ENCODE measurements at regions not wholly inside any gene's neighbourhood (a gene's known extent, or its start where the extent isn't known, plus 50 kb on each side); places are given as distances from the start of the nearest gene placed in this dataset.

- no peaks in the 10 kb centered on the region for H3K79me2 ChIP-seq (ENCODE audit: control insufficient read depth, insufficient read depth, low read length)
- dilution Hi-C loops (cut with MboI; ENCODE audit: extremely low pct_ligation_motif_present, low sequenced_read_pairs) (no loop called here), intact Hi-C loops (cut with micrococcal nuclease) (no loop called here)
- no peaks in the 10 kb centered on the region for H3K4me1 ChIP-seq (ENCODE audit: control insufficient read depth, extremely low read depth, insufficient read depth, low read length)
- H3K4me2 ChIP-seq (ENCODE audit: insufficient read depth, low read length) = no peak overlapping the region
- no peaks in the 10 kb centered on the region for H3K9me3 ChIP-seq (replicated peaks; ENCODE audit: control insufficient read depth, insufficient read depth, low read length)
- H3K9ac ChIP-seq (replicated peaks; ENCODE audit: extremely low read depth, insufficient read depth, low read length) = no peak overlapping the region
- H4K20me1 ChIP-seq (replicated peaks; ENCODE audit: control insufficient read depth, extremely low read depth, insufficient read depth, low read length) = no peaks in the 10 kb centered on the region
- no TSS peak for BruUV-seq (replicated peaks)
- CTCF ChIA-PET = no interaction called here
- H3K27ac ChIP-seq (ENCODE audit: insufficient read depth, low read depth, low read length) = no peak overlapping the region
- POLR2A ChIA-PET = no interaction called here
- FAIRE-seq = no peak
- TF ChIP-seq EZH2 (IDR thresholded peaks at IDR 0.05; ENCODE audit: borderline replicate concordance, low read depth, low read length, severe bottlenecking) (no peak), GATA2 (IDR thresholded peaks at IDR 0.05; ENCODE audit: insufficient read depth, insufficient read length, low read depth, low read length) (no peak)
- TF ChIP-seq, protein P1, sequence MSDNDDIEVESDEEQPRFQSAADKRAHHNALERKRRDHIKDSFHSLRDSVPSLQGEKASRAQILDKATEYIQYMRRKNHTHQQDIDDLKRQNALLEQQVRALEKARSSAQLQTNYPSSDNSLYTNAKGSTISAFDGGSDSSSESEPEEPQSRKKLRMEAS (IDR thresholded peaks at IDR 0.05; ENCODE audit: insufficient read depth, insufficient read length) = no peak
- H3K27me3 ChIP-seq (ENCODE audit: control insufficient read depth in 2 of 2, insufficient read depth in 2 of 2, low read length in 2 of 2) = no peaks in the 10 kb centered on the region
- H3K4me3 ChIP-seq (replicated peaks in 1 of 3; ENCODE audit: insufficient read depth in 1 of 3, low read depth in 1 of 3, low read length in 3 of 3) = no peak overlapping the region
- H3K36me3 ChIP-seq (ENCODE audit: control insufficient read depth in 2 of 2, extremely low read depth in 1 of 2, insufficient read depth in 2 of 2, low read length in 2 of 2) = no peaks in the 10 kb centered on the region
- no peak for DNase-seq (ENCODE audit: low read depth, low spot score)
- no peaks in the 10 kb centered on the region for H3K9me1 ChIP-seq (replicated peaks; ENCODE audit: control insufficient read depth, extremely low read depth, insufficient read depth, low read length)
- H2AFZ ChIP-seq (ENCODE audit: low read depth, low read length) = no peak overlapping the region
Observed at GRCh38 chrX:11867610-11868345, 109.7 kb downstream of the MSL3 start.

- no peak for TF ChIP-seq GATA2 (IDR thresholded peaks at IDR 0.05; ENCODE audit: insufficient read depth, insufficient read length, low read depth, low read length)
- no peak for TF ChIP-seq FOS (IDR thresholded peaks at IDR 0.05; ENCODE audit: borderline replicate concordance, insufficient read depth, low read length)
- TF ChIP-seq JUN (IDR thresholded peaks at IDR 0.05; ENCODE audit: borderline replicate concordance, insufficient read depth, insufficient read length, low read depth) = no peak
- TF ChIP-seq, protein P2, sequence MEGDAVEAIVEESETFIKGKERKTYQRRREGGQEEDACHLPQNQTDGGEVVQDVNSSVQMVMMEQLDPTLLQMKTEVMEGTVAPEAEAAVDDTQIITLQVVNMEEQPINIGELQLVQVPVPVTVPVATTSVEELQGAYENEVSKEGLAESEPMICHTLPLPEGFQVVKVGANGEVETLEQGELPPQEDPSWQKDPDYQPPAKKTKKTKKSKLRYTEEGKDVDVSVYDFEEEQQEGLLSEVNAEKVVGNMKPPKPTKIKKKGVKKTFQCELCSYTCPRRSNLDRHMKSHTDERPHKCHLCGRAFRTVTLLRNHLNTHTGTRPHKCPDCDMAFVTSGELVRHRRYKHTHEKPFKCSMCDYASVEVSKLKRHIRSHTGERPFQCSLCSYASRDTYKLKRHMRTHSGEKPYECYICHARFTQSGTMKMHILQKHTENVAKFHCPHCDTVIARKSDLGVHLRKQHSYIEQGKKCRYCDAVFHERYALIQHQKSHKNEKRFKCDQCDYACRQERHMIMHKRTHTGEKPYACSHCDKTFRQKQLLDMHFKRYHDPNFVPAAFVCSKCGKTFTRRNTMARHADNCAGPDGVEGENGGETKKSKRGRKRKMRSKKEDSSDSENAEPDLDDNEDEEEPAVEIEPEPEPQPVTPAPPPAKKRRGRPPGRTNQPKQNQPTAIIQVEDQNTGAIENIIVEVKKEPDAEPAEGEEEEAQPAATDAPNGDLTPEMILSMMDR (IDR thresholded peaks at IDR 0.05; ENCODE audit: extremely low read depth in 1 of 2, insufficient read depth in 1 of 2, low read depth in 1 of 2, low read length in 2 of 2) = no peak
- no peak for TF ChIP-seq MYC (IDR thresholded peaks at IDR 0.05; ENCODE audit: low read depth, low read length)
- TF ChIP-seq, protein P1 (IDR thresholded peaks at IDR 0.05; ENCODE audit: insufficient read depth, insufficient read length) = no peak
- no peak for TF ChIP-seq POLR2AphosphoS5 (IDR thresholded peaks at IDR 0.05; ENCODE audit: insufficient read depth, low read depth, low read length)
- TF ChIP-seq EZH2 (IDR thresholded peaks at IDR 0.05; ENCODE audit: borderline replicate concordance, low read depth, low read length, severe bottlenecking) = no peak
- no peak for TF ChIP-seq POLR2A (IDR thresholded peaks at IDR 0.05; ENCODE audit: low read depth, low read length)
- H3K27ac ChIP-seq (ENCODE audit: insufficient read depth, low read depth, low read length) = no peak overlapping the region
- no peak overlapping the region for H3K9ac ChIP-seq (replicated peaks; ENCODE audit: extremely low read depth, insufficient read depth, low read length)
- POLR2A ChIA-PET = no interaction called here
- BruUV-seq (replicated peaks) = no TSS peak
- no peaks in the 10 kb centered on the region for H3K9me1 ChIP-seq (replicated peaks; ENCODE audit: control insufficient read depth, extremely low read depth, insufficient read depth, low read length)
- intact Hi-C loops (cut with micrococcal nuclease) = no loop called here
- no peak for FAIRE-seq
- H4K20me1 ChIP-seq (replicated peaks; ENCODE audit: control insufficient read depth, extremely low read depth, insufficient read depth, low read length) = no peaks in the 10 kb centered on the region
- dilution Hi-C loops (cut with MboI; ENCODE audit: extremely low pct_ligation_motif_present, low sequenced_read_pairs) = no loop called here
- no peaks in the 10 kb centered on the region for H3K36me3 ChIP-seq (ENCODE audit: control insufficient read depth in 2 of 2, extremely low read depth in 1 of 2, insufficient read depth in 2 of 2, low read length in 2 of 2)
- no peaks in the 10 kb centered on the region for H3K9me3 ChIP-seq (replicated peaks; ENCODE audit: control insufficient read depth, insufficient read depth, low read length)
- H3K79me2 ChIP-seq (ENCODE audit: control insufficient read depth, insufficient read depth, low read length) = no peaks in the 10 kb centered on the region
- H3K27me3 ChIP-seq (ENCODE audit: control insufficient read depth in 2 of 2, insufficient read depth in 2 of 2, low read length in 2 of 2) = no peaks in the 10 kb centered on the region
- CTCF ChIA-PET = no interaction called here
- H3K4me1 ChIP-seq (ENCODE audit: control insufficient read depth, extremely low read depth, insufficient read depth, low read length) = no peaks in the 10 kb centered on the region
- H2AFZ ChIP-seq (ENCODE audit: low read depth, low read length) = no peak overlapping the region
- no peak overlapping the region for H3K4me2 ChIP-seq (ENCODE audit: insufficient read depth, low read length)
- DNase-seq (ENCODE audit: low read depth, low spot score) = no peak
- no peak overlapping the region for H3K4me3 ChIP-seq (replicated peaks in 1 of 3; ENCODE audit: insufficient read depth in 1 of 3, low read depth in 1 of 3, low read length in 3 of 3)
Observed at GRCh38 chrX:11870789-11871188, 112.8 kb downstream of the MSL3 start.
